Psoas muscle (tissue), 7 donors: ENCODE measurements at regions not wholly inside any gene's neighbourhood (a gene's known extent, or its start where the extent isn't known, plus 50 kb on each side); places are given as distances from the start of the nearest gene placed in this dataset.

ENCODE experiments used
- ATAC-seq, 4 donors: fragments of 200-7000 bp; cut with Tn5 transposase; one replicate each; pipeline ENCODE4 v1.9.1; 2020; ENCODE audit warnings: moderate library complexity in 3 of 4, mild to moderate bottlenecking in 2 of 4
- DNase-seq, 2 donors: peaks; one replicate each; pipeline ENCODE4 v3.0.0-alpha.2; 2020
- H3K27ac ChIP-seq: fragments of 200-600 bp; one replicate; pipeline ENCODE4 v1.8.0; 2022
- H3K27me3 ChIP-seq, 3 donors: fragments of 200-600 bp in 1 of 3; one replicate each; pipeline versions ENCODE4 v1.6.1 to v1.8.0; 2013 to 2022; ENCODE audit warnings: low read length in 2 of 3, mild to moderate bottlenecking in 2 of 3, moderate library complexity in 1 of 3; ENCODE audit not compliant: insufficient read depth in 3 of 3
- H3K36me3 ChIP-seq, 2 donors: fragments of 200-600 bp in 1 of 2; one replicate each; pipeline versions ENCODE4 v1.6.1 to v1.8.0; 2013 to 2022; ENCODE audit warnings: low read depth in 1 of 2, mild to moderate bottlenecking in 1 of 2, moderate library complexity in 1 of 2; ENCODE audit not compliant: insufficient read depth in 1 of 2
- H3K4me1 ChIP-seq: fragments of 200-600 bp; one replicate; pipeline ENCODE4 v1.8.0; 2022
- H3K4me3 ChIP-seq: fragments of 200-600 bp; one replicate; pipeline ENCODE4 v1.8.0; 2022; ENCODE audit warnings: mild to moderate bottlenecking
- H3K9me3 ChIP-seq: fragments of 200-600 bp; one replicate; pipeline ENCODE4 v1.8.0; 2022
- CTCF ChIP-seq: fragments of 200-600 bp; IDR thresholded peaks from one replicate; pipeline ENCODE4 v1.8.0; 2022; ENCODE audit warnings: antibody characterized with exemption
- WGBS, 3 donors: extraction: QIAGEN DNeasy Blood & Tissue Kit; methylation state at CpG; one replicate each; pipeline versions ENCODE4 v1.1.6 to v1.1.7; 2013; 5-methylcytosine and 5-hydroxymethylcytosine counted together
- intact Hi-C, 2 donors: fragments of 100-400 bp; cut with DNase I; formaldehyde crosslinking; loops; one replicate each; pipeline versions ENCODE4 v1.11.0 to v1.14.2; 2022
- donor health status: healthy with polysubstance abuse.
- donor health status: DM: no; HTN: no; CAD: no; lungs with moderate emphysema.
- donor health status: Bipolar disorder and iron deficiency.
- donor health status: healthy.
- donor health status: DM: yes; HTN: yes; CAD: no.
- donor health status: DM: no; HTN: no; CAD: no.
- donor health status: DM: yes; HTN: yes; CAD: no.

- WGBS, 3 donors: 77 to 81% (median 77%) methylated on average over 7 of the region's 7 CpGs
- DNase-seq: no peak
- intact Hi-C loops: no loop called here
- no peaks in the 10 kb centered on the region for H3K4me1 ChIP-seq
- no peaks in the 10 kb centered on the region for H3K27me3 ChIP-seq
- no peaks in the 10 kb centered on the region for H3K9me3 ChIP-seq
- no peak overlapping the region for H3K4me3 ChIP-seq
- H3K36me3 ChIP-seq: no peaks in the 10 kb centered on the region
- no peak for ATAC-seq
- TF ChIP-seq CTCF: no peak
- H3K27ac ChIP-seq: no peak overlapping the region
These were observed 859.1 kb downstream of the MAT2B start for GRCh38 chr5:164364237-164365208.

- 91 to 94% (median 93%) methylated on average over 4 of the region's 4 CpGs for WGBS, 3 donors
- Histone ChIP-seq H3K9me3 (no peaks in the 10 kb centered on the region), H3K27me3 (no peaks in the 10 kb centered on the region), H3K4me1 (no peaks in the 10 kb centered on the region), H3K4me3 (no peak overlapping the region), H3K27ac (no peak overlapping the region), H3K36me3 (no peaks in the 10 kb centered on the region)
- DNase-seq (no peak), ATAC-seq (no peak)
- intact Hi-C loops: no loop called here
- no peak for TF ChIP-seq CTCF
These were observed 865.4 kb downstream of the MAT2B start for GRCh38 chr5:164370841-164371240.

- no peak for DNase-seq
- H3K9me3 ChIP-seq: no peaks in the 10 kb centered on the region
- H3K4me3 ChIP-seq: no peak overlapping the region
- WGBS, 3 donors: 85 to 91% (median 88%) methylated on average over 1 of the region's 1 CpG
- H3K4me1 ChIP-seq: no peaks in the 10 kb centered on the region
- TF ChIP-seq CTCF: no peak
- ATAC-seq: no peak
- no peak overlapping the region for H3K27ac ChIP-seq
- intact Hi-C loops: no loop called here
- H3K36me3 ChIP-seq: no peaks in the 10 kb centered on the region
- no peaks in the 10 kb centered on the region for H3K27me3 ChIP-seq
These were observed 867.5 kb downstream of the MAT2B start for GRCh38 chr5:164372892-164373291.

DNA sequence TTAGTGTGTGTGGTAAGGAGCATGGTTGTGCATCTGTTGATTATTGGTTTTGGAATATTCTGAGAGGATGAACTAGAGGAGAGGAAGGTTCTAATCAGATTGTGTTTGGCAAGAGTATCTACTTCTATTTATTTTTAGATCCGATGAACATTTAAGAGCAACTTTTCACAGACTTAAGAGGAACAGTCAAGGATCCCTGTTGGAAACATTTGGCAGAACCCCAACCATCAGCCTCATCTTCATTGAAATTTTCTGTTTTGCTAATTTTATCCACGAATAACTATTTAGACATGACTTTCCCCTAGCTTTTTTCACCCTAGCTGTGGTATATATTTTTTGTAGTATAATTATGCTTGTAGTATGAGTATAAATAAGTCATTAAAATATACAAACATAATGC, 868.5 kb downstream of the MAT2B start:
- no peaks in the 10 kb centered on the region for H3K9me3 ChIP-seq
- no peaks in the 10 kb centered on the region for H3K36me3 ChIP-seq
- no peaks in the 10 kb centered on the region for H3K4me1 ChIP-seq
- no peaks in the 10 kb centered on the region for H3K27me3 ChIP-seq
- DNase-seq (no peak), ATAC-seq (no peak)
- 56 to 66% (median 57%) methylated on average over 2 of the region's 2 CpGs for WGBS, 3 donors
- no peak for TF ChIP-seq CTCF
- no peak overlapping the region for H3K27ac ChIP-seq
- no peak overlapping the region for H3K4me3 ChIP-seq
- intact Hi-C loops: no loop called here

DNA sequence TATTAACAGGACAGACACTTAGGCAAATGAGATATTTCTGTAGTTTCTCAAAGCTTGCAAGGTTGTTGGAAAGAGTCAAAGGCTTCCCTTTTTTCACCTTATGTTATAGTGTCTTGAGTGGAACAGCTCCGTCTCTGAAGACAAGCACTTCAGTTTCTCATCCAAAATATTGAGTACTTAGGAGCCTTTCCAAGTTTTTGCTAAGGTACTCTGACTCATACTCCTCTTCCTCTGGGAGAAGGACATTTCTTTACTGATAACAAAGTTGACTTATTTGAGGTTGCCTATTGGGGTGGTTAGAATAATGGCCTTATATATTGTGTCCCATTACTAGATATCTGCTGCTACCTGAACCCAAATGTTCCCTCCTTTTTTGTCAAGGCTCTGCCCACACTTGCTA, 869.6 kb downstream of the MAT2B start:
- no peaks in the 10 kb centered on the region for H3K36me3 ChIP-seq
- no peaks in the 10 kb centered on the region for H3K27me3 ChIP-seq
- H3K27ac ChIP-seq: no peak overlapping the region
- TF ChIP-seq CTCF: no peak
- WGBS, 3 donors: 57 to 68% (median 59%) methylated on average over 1 of the region's 1 CpG
- H3K9me3 ChIP-seq: no peaks in the 10 kb centered on the region
- no peaks in the 10 kb centered on the region for H3K4me1 ChIP-seq
- H3K4me3 ChIP-seq: no peak overlapping the region
- DNase-seq: no peak
- intact Hi-C loops: no loop called here
- ATAC-seq: no peak
